Parathyroid adenoma (tissue), 2 donors: ENCODE measurements at regions not wholly inside any gene's neighbourhood (a gene's known extent, or its start where the extent isn't known, plus 50 kb on each side); places are given as distances from the start of the nearest gene placed in this dataset.

Experiments
- H2AFZ ChIP-seq: fragments of 300-600 bp; sonication (generic); one replicate; pipeline ENCODE4 v1.7.0; 2017; ENCODE audit warnings: antibody characterized with exemption, mild to moderate bottlenecking
- H3K27ac ChIP-seq: fragments of 300-600 bp; sonication (generic); one replicate; pipeline ENCODE4 v1.7.0; 2017
- H3K27me3 ChIP-seq: fragments of 300-600 bp; sonication (generic); one replicate; pipeline ENCODE4 v1.7.0; 2017; ENCODE audit warnings: low read length; ENCODE audit not compliant: control insufficient read depth, insufficient read depth
- H3K36me3 ChIP-seq: fragments of 300-600 bp; sonication (generic); one replicate; pipeline ENCODE4 v1.7.0; 2017; ENCODE audit warnings: low read length; ENCODE audit not compliant: control insufficient read depth, insufficient read depth
- H3K4me1 ChIP-seq: fragments of 300-600 bp; sonication (generic); one replicate; pipeline ENCODE4 v1.7.0; 2017; ENCODE audit warnings: control low read depth
- H3K4me2 ChIP-seq: fragments of 300-600 bp; sonication (generic); one replicate; pipeline ENCODE4 v1.7.0; 2017; ENCODE audit warnings: low read length
- H3K4me3 ChIP-seq: fragments of 300-600 bp; sonication (generic); one replicate; pipeline ENCODE4 v1.7.0; 2017; ENCODE audit warnings: low read depth, low read length
- H3K79me2 ChIP-seq: fragments of 300-600 bp; sonication (generic); one replicate; pipeline ENCODE4 v1.7.0; 2017; ENCODE audit warnings: control low read depth
- H3K9ac ChIP-seq: fragments of 300-600 bp; sonication (generic); one replicate; pipeline ENCODE4 v1.7.0; 2017; ENCODE audit warnings: mild to moderate bottlenecking
- H3K9me3 ChIP-seq: fragments of 300-600 bp; sonication (generic); one replicate; pipeline ENCODE4 v1.7.0; 2017; ENCODE audit warnings: low read length; ENCODE audit not compliant: control insufficient read depth
- TF ChIP-seq, protein P1 (sequence below): fragments of 300-600 bp; sonication (generic); IDR thresholded peaks from one replicate; pipeline ENCODE4 v1.7.0; 2017; ENCODE audit warnings: antibody characterized with exemption, mild to moderate bottlenecking
- donor health status: primary hyperparathyroidism.

- Histone ChIP-seq H2AFZ (no peak overlapping the region), H3K27me3 (no peaks in the 10 kb centered on the region), H3K79me2 (no peaks in the 10 kb centered on the region), H3K4me3 (no peak overlapping the region), H3K4me1 (no peaks in the 10 kb centered on the region), H3K4me2 (no peak overlapping the region), H3K36me3 (no peaks in the 10 kb centered on the region), H3K9me3 (no peaks in the 10 kb centered on the region), H3K9ac (no peak overlapping the region), H3K27ac (no peak overlapping the region)
- TF ChIP-seq, protein P1, sequence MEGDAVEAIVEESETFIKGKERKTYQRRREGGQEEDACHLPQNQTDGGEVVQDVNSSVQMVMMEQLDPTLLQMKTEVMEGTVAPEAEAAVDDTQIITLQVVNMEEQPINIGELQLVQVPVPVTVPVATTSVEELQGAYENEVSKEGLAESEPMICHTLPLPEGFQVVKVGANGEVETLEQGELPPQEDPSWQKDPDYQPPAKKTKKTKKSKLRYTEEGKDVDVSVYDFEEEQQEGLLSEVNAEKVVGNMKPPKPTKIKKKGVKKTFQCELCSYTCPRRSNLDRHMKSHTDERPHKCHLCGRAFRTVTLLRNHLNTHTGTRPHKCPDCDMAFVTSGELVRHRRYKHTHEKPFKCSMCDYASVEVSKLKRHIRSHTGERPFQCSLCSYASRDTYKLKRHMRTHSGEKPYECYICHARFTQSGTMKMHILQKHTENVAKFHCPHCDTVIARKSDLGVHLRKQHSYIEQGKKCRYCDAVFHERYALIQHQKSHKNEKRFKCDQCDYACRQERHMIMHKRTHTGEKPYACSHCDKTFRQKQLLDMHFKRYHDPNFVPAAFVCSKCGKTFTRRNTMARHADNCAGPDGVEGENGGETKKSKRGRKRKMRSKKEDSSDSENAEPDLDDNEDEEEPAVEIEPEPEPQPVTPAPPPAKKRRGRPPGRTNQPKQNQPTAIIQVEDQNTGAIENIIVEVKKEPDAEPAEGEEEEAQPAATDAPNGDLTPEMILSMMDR = no peak
Observed at GRCh38 chr3:68287101-68287500, 632.7 kb upstream of the SUCLG2 start.

GRCh38 chr3:68274286-68274685 is 619.9 kb upstream of the SUCLG2 start:
- H3K9ac ChIP-seq = no peak overlapping the region
- H3K9me3 ChIP-seq = no peaks in the 10 kb centered on the region
- H3K36me3 ChIP-seq = no peaks in the 10 kb centered on the region
- TF ChIP-seq, protein P1 = no peak
- no peaks in the 10 kb centered on the region for H3K79me2 ChIP-seq
- no peak overlapping the region for H2AFZ ChIP-seq
- H3K4me1 ChIP-seq = no peaks in the 10 kb centered on the region
- H3K27me3 ChIP-seq = no peaks in the 10 kb centered on the region
- no peak overlapping the region for H3K4me3 ChIP-seq
- no peak overlapping the region for H3K27ac ChIP-seq
- H3K4me2 ChIP-seq = no peak overlapping the region

DNA sequence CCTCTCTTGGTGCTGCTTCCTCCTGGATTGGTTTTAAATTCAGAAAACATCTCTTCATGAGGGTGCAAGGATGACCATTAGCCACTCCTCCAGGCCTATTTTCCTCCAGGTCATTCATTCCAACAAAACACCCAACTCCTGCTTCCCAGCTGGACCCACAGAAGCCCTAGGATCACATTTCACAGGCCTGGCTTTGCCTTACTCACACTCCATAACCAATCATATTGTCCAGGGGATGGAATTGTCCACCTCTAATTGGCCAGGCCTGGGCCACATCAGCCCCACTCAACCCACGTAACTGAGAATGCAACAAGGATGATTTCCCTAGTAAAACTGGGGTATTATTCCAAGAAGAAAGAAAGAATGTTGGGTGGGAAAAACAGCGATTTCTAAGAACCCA is 616.7 kb upstream of the SUCLG2 start:
- Histone ChIP-seq H2AFZ (no peak overlapping the region), H3K4me2 (no peak overlapping the region), H3K36me3 (no peaks in the 10 kb centered on the region), H3K27ac (no peak overlapping the region), H3K9ac (no peak overlapping the region), H3K4me3 (no peak overlapping the region), H3K4me1 (no peaks in the 10 kb centered on the region), H3K79me2 (no peaks in the 10 kb centered on the region), H3K27me3 (no peaks in the 10 kb centered on the region), H3K9me3 (no peaks in the 10 kb centered on the region)
- TF ChIP-seq, protein P1 = no peak

- Histone ChIP-seq H3K9me3 (no peaks in the 10 kb centered on the region), H3K4me1 (no peaks in the 10 kb centered on the region)
- TF ChIP-seq, protein P1 = no peak
Observed at GRCh38 chr3:68256635-68257223, 602.3 kb upstream of the SUCLG2 start.

GRCh38 chr3:68249265-68249664 is 594.9 kb upstream of the SUCLG2 start:
- no peaks in the 10 kb centered on the region for H3K27me3 ChIP-seq
- H3K4me2 ChIP-seq = no peak overlapping the region
- H2AFZ ChIP-seq = no peak overlapping the region
- no peak overlapping the region for H3K4me3 ChIP-seq
- no peak overlapping the region for H3K27ac ChIP-seq
- H3K79me2 ChIP-seq = no peaks in the 10 kb centered on the region
- H3K4me1 ChIP-seq = no peaks in the 10 kb centered on the region
- TF ChIP-seq, protein P1 = no peak
- no peak overlapping the region for H3K9ac ChIP-seq
- no peaks in the 10 kb centered on the region for H3K9me3 ChIP-seq
- no peaks in the 10 kb centered on the region for H3K36me3 ChIP-seq

More at GRCh38 chr3:68256635-68257223, 602.3 kb upstream of the SUCLG2 start:
- H3K4me3 ChIP-seq = no peak overlapping the region
- no peak overlapping the region for H2AFZ ChIP-seq
- no peaks in the 10 kb centered on the region for H3K27me3 ChIP-seq
- H3K27ac ChIP-seq = no peak overlapping the region
- no peak overlapping the region for H3K9ac ChIP-seq
- no peaks in the 10 kb centered on the region for H3K79me2 ChIP-seq
- H3K4me2 ChIP-seq = no peak overlapping the region
- no peaks in the 10 kb centered on the region for H3K36me3 ChIP-seq
